ENCODE measurements at regions not wholly inside any gene's neighbourhood (a gene's known extent, or its start where the extent isn't known, plus 50 kb on each side); places are given as distances from the start of the nearest gene placed in this dataset.

DNA sequence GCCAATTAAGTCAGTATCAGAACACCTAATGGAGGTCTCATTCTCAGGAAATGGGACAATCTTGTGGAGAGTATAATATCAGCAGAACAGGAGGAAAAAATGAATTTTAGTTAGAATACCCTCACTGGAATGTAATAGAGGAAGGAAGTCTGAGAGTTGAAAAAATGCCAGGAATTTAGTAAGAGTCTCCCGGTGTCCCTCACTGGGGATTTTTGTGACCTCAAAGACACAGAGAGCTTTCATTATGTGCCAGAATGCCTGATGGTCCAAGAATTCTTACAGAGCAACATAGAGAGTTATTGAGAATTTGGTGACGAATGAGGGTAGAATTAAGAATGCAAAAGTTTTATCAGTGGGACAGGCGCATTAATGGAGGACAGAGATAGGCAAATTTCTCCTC, 443.5 kb upstream of the B3GALT2 start:
- no peak for TF ChIP-seq CTCF (IDR thresholded peaks at IDR 0.05; ENCODE audit: insufficient read depth, low read depth, low read length, missing control alignments)
- DNase-seq (ENCODE audit: low read depth) = no peak
- H3K4me3 ChIP-seq (ENCODE audit: low read depth, low read length) = no peak overlapping the region

DNA sequence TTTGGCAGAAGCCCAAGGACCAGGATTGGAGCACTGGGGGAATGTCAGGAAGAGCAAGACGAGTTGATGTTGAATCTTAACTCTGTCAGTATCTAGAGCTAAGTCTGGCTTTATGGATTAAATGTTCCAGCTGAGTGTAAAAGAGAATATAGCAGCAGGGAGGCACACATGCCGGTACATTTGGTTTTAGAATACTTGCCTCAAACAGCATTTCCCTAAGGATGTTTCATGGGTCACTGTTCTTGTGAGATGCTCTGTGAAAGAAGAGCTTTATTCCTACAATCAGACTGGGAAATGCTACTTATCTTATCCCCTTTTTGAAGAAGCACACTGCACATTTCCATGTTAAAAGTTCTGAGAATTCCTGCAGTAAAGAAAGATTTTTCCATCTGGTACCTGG, 440.3 kb upstream of the B3GALT2 start:
- H3K4me3 ChIP-seq (ENCODE audit: low read depth, low read length) = no peak overlapping the region
- no peak for DNase-seq (ENCODE audit: low read depth)
- TF ChIP-seq CTCF (IDR thresholded peaks at IDR 0.05; ENCODE audit: insufficient read depth, low read depth, low read length, missing control alignments) = no peak

- no peak for TF ChIP-seq CTCF (IDR thresholded peaks at IDR 0.05; ENCODE audit: insufficient read depth, low read depth, low read length, missing control alignments)
- no peak for DNase-seq (ENCODE audit: low read depth)
These were observed 438.8 kb upstream of the B3GALT2 start for GRCh38 chr1:193625255-193625654.

DNA sequence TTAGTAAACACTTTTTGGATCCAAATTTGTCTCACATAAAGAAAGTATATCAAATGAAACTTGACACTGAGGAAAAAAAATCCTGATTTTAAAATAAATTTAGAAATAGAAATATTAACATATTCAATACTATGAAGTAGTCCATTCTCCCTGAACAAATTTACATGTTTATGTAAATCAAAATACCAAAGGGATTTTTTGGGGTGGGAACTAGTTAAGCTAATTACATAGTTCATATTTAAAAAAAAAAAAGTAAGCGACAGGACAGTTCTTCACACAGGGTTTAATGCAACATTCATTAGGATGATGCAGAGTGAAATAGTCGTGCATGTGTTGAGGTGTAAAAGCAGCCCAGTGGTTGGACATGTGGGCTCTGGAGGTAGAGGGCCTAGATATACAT, 433.5 kb upstream of the B3GALT2 start:
- no peak for TF ChIP-seq CTCF (IDR thresholded peaks at IDR 0.05; ENCODE audit: insufficient read depth, low read depth, low read length, missing control alignments)

More at GRCh38 chr1:193625255-193625654, 438.8 kb upstream of the B3GALT2 start:
- no peak overlapping the region for H3K4me3 ChIP-seq (ENCODE audit: low read depth, low read length)

DNA sequence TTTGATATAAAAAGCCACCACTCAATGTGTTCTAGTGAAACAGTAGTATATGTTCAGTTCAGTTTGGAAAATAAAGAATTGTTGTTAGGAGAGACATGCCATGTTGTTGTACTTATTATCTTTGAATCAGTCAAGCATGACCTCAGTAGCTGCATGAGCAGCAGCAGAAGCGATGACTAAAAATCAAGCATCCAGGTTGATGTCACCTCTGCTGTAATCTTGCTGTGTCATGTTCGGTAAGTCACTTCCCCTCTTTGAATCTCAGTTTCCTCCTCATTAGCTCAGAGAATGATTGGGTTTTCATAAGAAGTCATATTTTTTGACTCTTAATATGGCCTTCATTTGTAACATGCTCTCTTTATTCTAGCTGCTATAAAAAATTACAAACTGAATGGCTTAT, 428.4 kb upstream of the B3GALT2 start:
- no peak overlapping the region for H3K4me3 ChIP-seq (ENCODE audit: low read depth, low read length)
- DNase-seq (ENCODE audit: low read depth) = peak; percentile 42
- TF ChIP-seq CTCF (IDR thresholded peaks at IDR 0.05; ENCODE audit: insufficient read depth, low read depth, low read length, missing control alignments) = no peak

More for the DNA sequence above, 433.5 kb upstream of the B3GALT2 start:
- no peak overlapping the region for H3K4me3 ChIP-seq (ENCODE audit: low read depth, low read length)
- DNase-seq (ENCODE audit: low read depth) = no peak

DNA sequence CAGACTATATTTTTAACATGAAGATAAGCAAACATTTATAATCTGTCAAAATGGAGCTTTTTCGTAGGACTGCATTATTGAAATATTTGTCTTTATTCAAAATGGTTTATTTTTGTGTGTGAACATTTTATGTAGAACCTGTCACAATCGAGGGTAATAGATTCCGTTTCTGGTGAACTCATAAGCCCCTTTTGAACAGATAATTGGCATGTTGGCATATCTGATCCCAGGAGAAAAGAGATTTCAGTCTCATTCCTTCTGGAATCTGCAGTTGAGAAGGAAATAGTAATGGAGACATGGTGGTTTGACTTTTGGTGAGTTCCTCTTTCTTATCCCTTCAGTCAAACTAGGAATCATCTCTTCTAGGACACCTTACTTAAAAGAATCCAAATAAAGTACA, 427.9 kb upstream of the B3GALT2 start:
- no peak overlapping the region for H3K4me3 ChIP-seq (ENCODE audit: low read depth, low read length)
- no peak for TF ChIP-seq CTCF (IDR thresholded peaks at IDR 0.05; ENCODE audit: insufficient read depth, low read depth, low read length, missing control alignments)
- no peak for DNase-seq (ENCODE audit: low read depth)

DNA sequence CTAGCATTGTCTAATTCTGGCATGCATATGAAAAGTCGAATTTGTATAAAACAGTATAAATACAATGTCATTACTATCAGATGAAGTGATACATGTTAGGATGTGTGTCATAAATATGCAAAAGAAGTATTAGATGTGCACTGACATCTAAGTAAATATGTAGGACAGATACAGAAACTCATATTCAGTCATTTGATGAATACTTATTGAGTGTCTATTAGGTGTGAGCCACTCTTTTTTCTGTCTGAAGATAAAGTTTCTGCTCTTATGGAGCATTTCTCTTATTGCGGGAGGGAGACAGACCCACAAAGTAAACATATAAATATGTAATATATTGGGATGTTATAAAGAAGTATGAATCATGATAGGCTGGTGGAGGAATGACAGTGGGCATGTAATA, 426.6 kb upstream of the B3GALT2 start:
- no peak for DNase-seq (ENCODE audit: low read depth)
- no peak for TF ChIP-seq CTCF (IDR thresholded peaks at IDR 0.05; ENCODE audit: insufficient read depth, low read depth, low read length, missing control alignments)
- no peak overlapping the region for H3K4me3 ChIP-seq (ENCODE audit: low read depth, low read length)
